HepG2 (cell line): ENCODE measurements at regions not wholly inside any gene's neighbourhood (a gene's known extent, or its start where the extent isn't known, plus 50 kb on each side); places are given as distances from the start of the nearest gene placed in this dataset.

ENCODE experiments used
- ATAC-seq: fragments of 200-7000 bp; cut with Tn5 transposase; 3 replicates; pipeline ENCODE4 v1.9.1; 2020; ENCODE audit warnings: mild to moderate bottlenecking, moderate library complexity
- BruUV-seq: library from RNA; stranded (reverse); fragments of 400-500 nt; replicated peaks from 2 replicates; lab custom pipeline; 2021; lab: Mats Ljungman, UMichigan
- CTCF ChIA-PET: fragments of 300-600 bp; formaldehyde crosslinking; extraction: SDS; loops from one replicate; lab custom pipeline; 2021; ENCODE audit warnings: low total read pairs, inconsistent platforms, low intra/inter-chr PET ratio; lab: Yijun Ruan, JAX
- POLR2A ChIA-PET: fragments of 350-600 bp; sonication (Branson Sonifier 250); formaldehyde crosslinking; loops from one replicate; lab custom pipeline; 2020; ENCODE audit warnings: antibody characterized with exemption, inconsistent platforms; lab: Yijun Ruan, JAX
- DNase-seq: peaks from one replicate; pipeline ENCODE4 v3.0.0-alpha.2; 2015; ENCODE audit warnings: low spot score
- FAIRE-seq: peaks from 3 replicates; lab custom pipeline; 2011; peaks lifted over from hg19 to GRCh38; lab: Jason Lieb, UNC
- H2AFZ ChIP-seq: one replicate; pipeline ENCODE4 v1.6.1; 2011; ENCODE audit warnings: low read length, inconsistent platforms
- H3K27ac ChIP-seq: fragments of 300-600 bp; 3 replicates; pipeline ENCODE4 v1.8.0; 2011; ENCODE audit warnings: mixed run types, mild to moderate bottlenecking, mixed read lengths, low read length, inconsistent platforms; ENCODE audit not compliant: insufficient read depth; ENCODE audit errors: extremely low read length
- H3K27me3 ChIP-seq, 2 experiments: fragments of 200-600 bp in 1 of 2; 2 replicates in 1 of 2; 3 replicates in 1 of 2; pipeline versions ENCODE4 v1.6.0 to v1.8.0; 2011; ENCODE audit warnings: low read length in 2 of 2, mild to moderate bottlenecking in 2 of 2, moderate library complexity in 2 of 2, inconsistent platforms in 1 of 2; ENCODE audit not compliant: insufficient read depth in 2 of 2, control insufficient read depth in 1 of 2
- H3K36me3 ChIP-seq, 2 experiments: fragments of 200-600 bp in 1 of 2; replicated peaks in 1 of 2; 2 replicates in 1 of 2; 3 replicates in 1 of 2; pipeline versions ENCODE4 v1.5.1 to v1.8.0; 2011; ENCODE audit warnings: low read length in 2 of 2, inconsistent platforms in 1 of 2; ENCODE audit not compliant: insufficient read depth in 2 of 2, control insufficient read depth in 1 of 2
- H3K4me1 ChIP-seq: 2 replicates; pipeline ENCODE4 v1.5.1; 2012; ENCODE audit warnings: low read length, inconsistent platforms; ENCODE audit not compliant: insufficient read depth
- H3K4me2 ChIP-seq: 2 replicates; pipeline ENCODE4 v1.6.0; 2011; ENCODE audit warnings: low read depth, low read length, inconsistent platforms
- H3K4me3 ChIP-seq, 3 experiments: fragments of 200-600 bp in 1 of 3; sonication (generic), shearing (Covaris generic) in 1 of 3; replicated peaks in 1 of 3; 2 replicates each; pipeline ENCODE4 v1.5.1; 2011 to 2016; ENCODE audit warnings: low read length in 3 of 3, inconsistent platforms in 2 of 3, low read depth in 2 of 3, mild to moderate bottlenecking in 2 of 3, control low read depth in 1 of 3, mixed read lengths in 1 of 3; ENCODE audit not compliant: insufficient read depth in 1 of 3
- H3K79me2 ChIP-seq: one replicate; pipeline ENCODE4 v1.6.1; 2011; ENCODE audit warnings: low read length, inconsistent platforms; ENCODE audit not compliant: insufficient read depth
- H3K9ac ChIP-seq: 2 replicates; pipeline ENCODE4 v1.6.0; 2011; ENCODE audit warnings: mild to moderate bottlenecking, low read depth, low read length, inconsistent platforms; ENCODE audit not compliant: insufficient read depth
- H3K9me3 ChIP-seq: 2 replicates; pipeline ENCODE4 v1.5.1; 2012; ENCODE audit warnings: mild to moderate bottlenecking, low read length
- H4K20me1 ChIP-seq: 2 replicates; pipeline ENCODE4 v1.6.0; 2011; ENCODE audit warnings: inconsistent platforms, mild to moderate bottlenecking, low read length, moderate library complexity; ENCODE audit not compliant: insufficient read depth
- GTF3A ChIP-seq: sonication (generic); formaldehyde crosslinking; conservative IDR thresholded peaks from 2 replicates; pipeline ENCODE4 v1.4.0; 2020; ENCODE audit warnings: mild to moderate bottlenecking, missing genetic modification reagents
- HMGA1 ChIP-seq: sonication (generic); formaldehyde crosslinking; conservative IDR thresholded peaks from 2 replicates; pipeline ENCODE4 v1.4.0; 2020; ENCODE audit warnings: missing genetic modification reagents
- RBM22 ChIP-seq: fragments of 200-400 bp; formaldehyde crosslinking; optimal IDR thresholded peaks from 2 replicates; pipeline ENCODE3; 2017; ENCODE audit warnings: mild to moderate bottlenecking, low read length, moderate library complexity
- REST ChIP-seq, 2 experiments: IDR thresholded peaks; 2 replicates each; pipeline ENCODE4 v1.6.1; 2011 to 2012; ENCODE audit warnings: low read length in 2 of 2, borderline replicate concordance in 1 of 2, low read depth in 1 of 2, mild to moderate bottlenecking in 1 of 2, moderate library complexity in 1 of 2
- ZNF674 ChIP-seq: sonication (generic); formaldehyde crosslinking; IDR thresholded peaks from 2 replicates; pipeline ENCODE4 v1.5.0; 2020; ENCODE audit warnings: low read depth, mild to moderate bottlenecking, missing genetic modification reagents
- WGBS: methylation state at CpG from one replicate; pipeline ENCODE4 v1.1.6; 2017; ENCODE audit warnings: low lambda C conversion rate; 5-methylcytosine and 5-hydroxymethylcytosine counted together
- in situ Hi-C: cut with HindIII; loops from 2 replicates; pipeline ENCODE4 v1.10.0; 2017; ENCODE audit warnings: low pct_unique_long_range_greater_than_20kb; ENCODE audit not compliant: extremely low pct_ligation_motif_present
- intact Hi-C: fragments of 100-400 bp; cut with micrococcal nuclease; formaldehyde crosslinking; loops from one replicate; pipeline ENCODE4 v1.10.0; 2022; ENCODE audit not compliant: unreplicated experiment
- TF ChIP-seq, protein P1 (sequence below): sonication (generic); formaldehyde crosslinking; IDR thresholded peaks from 2 replicates; pipeline ENCODE4 v1.4.0; 2020; ENCODE audit warnings: missing genetic modification reagents, borderline replicate concordance
- TF ChIP-seq, protein P2 (sequence below): sonication (generic); formaldehyde crosslinking; IDR thresholded peaks from 2 replicates; pipeline ENCODE4 v1.4.0; 2020; ENCODE audit warnings: missing genetic modification reagents, borderline replicate concordance

GRCh38 chr2:239692919-239693318 is 292.1 kb upstream of the HDAC4 start:
- no TSS peak for BruUV-seq
- intact Hi-C loops, result no loop called here
- DNase-seq (no peak), FAIRE-seq (no peak), ATAC-seq (no peak)
- H4K20me1 ChIP-seq, result no peaks in the 10 kb centered on the region; the same call in 1 of the 2 replicates
- no peaks in the 10 kb centered on the region for H3K79me2 ChIP-seq
- peaks cover 5 to 68% of the 10 kb centered on the region in 2 experiments; a peak in 4 of 5 replicates for H3K27me3 ChIP-seq
- ChIA-PET POLR2A (no interaction called here), CTCF (no interaction called here)
- WGBS, result 27% methylated on average over 7 of the region's 7 CpGs
- H2AFZ ChIP-seq, result no peak overlapping the region
- TF ChIP-seq HMGA1, result no peak
- no peak for TF ChIP-seq ZNF674 (CRISPR knock-in tag)
- TF ChIP-seq REST (IDR thresholded peaks at IDR 0.05; ENCODE audit: borderline replicate concordance in 1 of 2, low read depth in 1 of 2, low read length in 2 of 2), result no peak
- no peak for TF ChIP-seq GTF3A
- TF ChIP-seq, protein P1, sequence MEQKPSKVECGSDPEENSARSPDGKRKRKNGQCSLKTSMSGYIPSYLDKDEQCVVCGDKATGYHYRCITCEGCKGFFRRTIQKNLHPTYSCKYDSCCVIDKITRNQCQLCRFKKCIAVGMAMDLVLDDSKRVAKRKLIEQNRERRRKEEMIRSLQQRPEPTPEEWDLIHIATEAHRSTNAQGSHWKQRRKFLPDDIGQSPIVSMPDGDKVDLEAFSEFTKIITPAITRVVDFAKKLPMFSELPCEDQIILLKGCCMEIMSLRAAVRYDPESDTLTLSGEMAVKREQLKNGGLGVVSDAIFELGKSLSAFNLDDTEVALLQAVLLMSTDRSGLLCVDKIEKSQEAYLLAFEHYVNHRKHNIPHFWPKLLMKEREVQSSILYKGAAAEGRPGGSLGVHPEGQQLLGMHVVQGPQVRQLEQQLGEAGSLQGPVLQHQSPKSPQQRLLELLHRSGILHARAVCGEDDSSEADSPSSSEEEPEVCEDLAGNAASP (CRISPR knock-in tag), result no peak
- TF ChIP-seq, protein P2, sequence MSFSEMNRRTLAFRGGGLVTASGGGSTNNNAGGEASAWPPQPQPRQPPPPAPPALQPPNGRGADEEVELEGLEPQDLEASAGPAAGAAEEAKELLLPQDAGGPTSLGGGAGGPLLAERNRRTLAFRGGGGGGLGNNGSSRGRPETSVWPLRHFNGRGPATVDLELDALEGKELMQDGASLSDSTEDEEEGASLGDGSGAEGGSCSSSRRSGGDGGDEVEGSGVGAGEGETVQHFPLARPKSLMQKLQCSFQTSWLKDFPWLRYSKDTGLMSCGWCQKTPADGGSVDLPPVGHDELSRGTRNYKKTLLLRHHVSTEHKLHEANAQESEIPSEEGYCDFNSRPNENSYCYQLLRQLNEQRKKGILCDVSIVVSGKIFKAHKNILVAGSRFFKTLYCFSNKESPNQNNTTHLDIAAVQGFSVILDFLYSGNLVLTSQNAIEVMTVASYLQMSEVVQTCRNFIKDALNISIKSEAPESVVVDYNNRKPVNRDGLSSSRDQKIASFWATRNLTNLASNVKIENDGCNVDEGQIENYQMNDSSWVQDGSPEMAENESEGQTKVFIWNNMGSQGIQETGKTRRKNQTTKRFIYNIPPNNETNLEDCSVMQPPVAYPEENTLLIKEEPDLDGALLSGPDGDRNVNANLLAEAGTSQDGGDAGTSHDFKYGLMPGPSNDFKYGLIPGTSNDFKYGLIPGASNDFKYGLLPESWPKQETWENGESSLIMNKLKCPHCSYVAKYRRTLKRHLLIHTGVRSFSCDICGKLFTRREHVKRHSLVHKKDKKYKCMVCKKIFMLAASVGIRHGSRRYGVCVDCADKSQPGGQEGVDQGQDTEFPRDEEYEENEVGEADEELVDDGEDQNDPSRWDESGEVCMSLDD (CRISPR knock-in tag), result no peak
- TF ChIP-seq RBM22, result no peak
- H3K4me2 ChIP-seq, result no peak overlapping the region
- no peaks in the 10 kb centered on the region for H3K36me3 ChIP-seq
- H3K4me1 ChIP-seq, result no peaks in the 10 kb centered on the region
- H3K9me3 ChIP-seq, result no peaks in the 10 kb centered on the region
- no peak overlapping the region for H3K4me3 ChIP-seq
- in situ Hi-C loops, result no loop called here
- H3K9ac ChIP-seq, result no peak overlapping the region
- no peak overlapping the region for H3K27ac ChIP-seq
